Effector memory CD4-positive, alpha-beta T cell (primary cell): ENCODE measurements at regions not wholly inside any gene's neighbourhood (a gene's known extent, or its start where the extent isn't known, plus 50 kb on each side); places are given as distances from the start of the nearest gene placed in this dataset.
"Not testable (repeated sequence)": the region's sequence is repeated elsewhere in the genome, so short reads cannot be mapped to it uniquely, and the experiment has no call there.

ENCODE experiments used
- DNase-seq, 3 donors: peaks; one replicate each; pipeline ENCODE4 v3.0.0-alpha.2; 2020
- H3K27ac ChIP-seq: 2 replicates; pipeline ENCODE4 v1.7.0; 2013; ENCODE audit warnings: mild to moderate bottlenecking, low read length, moderate library complexity; ENCODE audit not compliant: insufficient read depth, poor library complexity, severe bottlenecking
- H3K27me3 ChIP-seq: replicated peaks from 2 replicates; pipeline ENCODE4 v1.7.0; 2013; ENCODE audit warnings: mild to moderate bottlenecking, low read length; ENCODE audit not compliant: insufficient read depth, control insufficient read depth, poor library complexity, severe bottlenecking
- H3K36me3 ChIP-seq: 2 replicates; pipeline ENCODE4 v1.7.0; 2013; ENCODE audit warnings: mild to moderate bottlenecking, low read length, moderate library complexity; ENCODE audit not compliant: control insufficient read depth, insufficient read depth
- H3K4me1 ChIP-seq: 2 replicates; pipeline ENCODE4 v1.7.0; 2013; ENCODE audit warnings: low read length, mild to moderate bottlenecking; ENCODE audit not compliant: control insufficient read depth, insufficient read depth, poor library complexity, severe bottlenecking
- H3K4me3 ChIP-seq: 2 replicates; pipeline ENCODE4 v1.7.0; 2013; ENCODE audit warnings: low read length, low read depth, mild to moderate bottlenecking; ENCODE audit not compliant: insufficient read depth, poor library complexity, severe bottlenecking
- H3K9me3 ChIP-seq: 2 replicates; pipeline ENCODE4 v1.7.0; 2013; ENCODE audit warnings: mild to moderate bottlenecking, low read length, moderate library complexity; ENCODE audit not compliant: control insufficient read depth

- not testable (repeated sequence) for H3K27ac ChIP-seq, H3K4me3 ChIP-seq, H3K9me3 ChIP-seq, H3K27me3 ChIP-seq, H3K4me1 ChIP-seq, H3K36me3 ChIP-seq, DNase-seq
Measured at GRCh38 chr4:67412153-67412712, 133.1 kb downstream of the CENPC start.

DNA sequence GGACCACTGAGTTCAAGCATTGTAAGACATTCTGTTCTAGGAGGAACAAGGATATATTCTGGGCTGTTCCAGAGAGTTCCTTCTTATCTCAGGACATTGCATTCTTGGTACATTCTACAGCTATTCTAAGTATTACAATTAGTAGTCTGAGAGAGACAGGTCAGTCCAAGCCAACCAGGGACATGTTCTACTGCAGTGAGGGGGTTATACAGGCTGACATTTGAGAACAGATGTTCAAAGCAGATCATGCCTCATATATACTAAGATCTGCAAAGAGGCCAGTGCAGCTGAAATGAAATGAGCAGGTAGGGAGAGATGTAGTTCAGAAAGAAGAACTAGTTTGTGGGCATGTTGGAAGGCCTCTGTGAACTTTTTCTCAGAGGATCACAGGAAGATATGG is 142.0 kb downstream of the CENPC start:
- Histone ChIP-seq H3K4me1 (no peaks in the 10 kb centered on the region), H3K36me3 (no peaks in the 10 kb centered on the region), H3K27ac (no peak overlapping the region), H3K9me3 (no peaks in the 10 kb centered on the region), H3K27me3 (no peaks in the 10 kb centered on the region), H3K4me3 (no peak overlapping the region)
- DNase-seq: no peak

GRCh38 chr4:67401902-67402301 is 143.4 kb downstream of the CENPC start:
- no peaks in the 10 kb centered on the region for H3K36me3 ChIP-seq
- no peaks in the 10 kb centered on the region for H3K4me1 ChIP-seq
- no peak overlapping the region for H3K4me3 ChIP-seq
- DNase-seq: no peak
- no peaks in the 10 kb centered on the region for H3K27me3 ChIP-seq
- H3K27ac ChIP-seq: no peak overlapping the region
- no peaks in the 10 kb centered on the region for H3K9me3 ChIP-seq

DNA sequence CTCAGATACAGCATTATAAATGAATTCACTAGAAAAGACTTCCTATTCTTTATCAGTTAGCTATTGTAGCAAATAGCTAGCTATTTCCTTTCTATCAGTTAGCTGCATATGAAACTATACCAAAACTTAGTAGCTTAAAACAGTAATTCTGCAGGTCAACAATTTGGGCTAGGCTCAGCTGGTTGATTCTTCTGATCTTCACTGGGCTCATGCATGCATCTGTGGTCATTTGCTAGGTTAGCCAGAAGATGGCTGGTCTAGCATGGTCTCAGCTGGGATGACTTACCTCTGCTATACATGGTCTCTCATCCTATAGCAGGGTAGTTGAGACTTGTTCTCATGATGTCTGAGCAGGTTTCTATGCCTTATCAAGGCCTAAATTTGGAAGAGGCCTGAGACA is 147.4 kb downstream of the CENPC start:
- no peaks in the 10 kb centered on the region for H3K36me3 ChIP-seq
- H3K4me1 ChIP-seq: no peaks in the 10 kb centered on the region
- H3K27ac ChIP-seq: no peak overlapping the region
- no peak overlapping the region for H3K4me3 ChIP-seq
- no peak for DNase-seq
- no peaks in the 10 kb centered on the region for H3K9me3 ChIP-seq
- no peaks in the 10 kb centered on the region for H3K27me3 ChIP-seq

- no peaks in the 10 kb centered on the region for H3K4me1 ChIP-seq
- H3K4me3 ChIP-seq: no peak overlapping the region
- H3K27me3 ChIP-seq: no peaks in the 10 kb centered on the region
- no peak for DNase-seq
- H3K36me3 ChIP-seq: no peaks in the 10 kb centered on the region
- H3K27ac ChIP-seq: no peak overlapping the region
- H3K9me3 ChIP-seq: no peaks in the 10 kb centered on the region
Measured at GRCh38 chr4:67397031-67397430, 148.3 kb downstream of the CENPC start.

GRCh38 chr4:67396008-67396407 is 149.3 kb downstream of the CENPC start:
- no peak for DNase-seq
- Histone ChIP-seq H3K4me1 (no peaks in the 10 kb centered on the region), H3K36me3 (no peaks in the 10 kb centered on the region), H3K4me3 (no peak overlapping the region), H3K27me3 (no peaks in the 10 kb centered on the region), H3K9me3 (no peaks in the 10 kb centered on the region), H3K27ac (no peak overlapping the region)

- H3K9me3 ChIP-seq: no peaks in the 10 kb centered on the region
- DNase-seq: no peak
- no peak overlapping the region for H3K27ac ChIP-seq
- no peaks in the 10 kb centered on the region for H3K27me3 ChIP-seq
- no peaks in the 10 kb centered on the region for H3K4me1 ChIP-seq
- no peaks in the 10 kb centered on the region for H3K36me3 ChIP-seq
- no peak overlapping the region for H3K4me3 ChIP-seq
Measured at GRCh38 chr4:67394879-67395278, 150.4 kb downstream of the CENPC start.

DNA sequence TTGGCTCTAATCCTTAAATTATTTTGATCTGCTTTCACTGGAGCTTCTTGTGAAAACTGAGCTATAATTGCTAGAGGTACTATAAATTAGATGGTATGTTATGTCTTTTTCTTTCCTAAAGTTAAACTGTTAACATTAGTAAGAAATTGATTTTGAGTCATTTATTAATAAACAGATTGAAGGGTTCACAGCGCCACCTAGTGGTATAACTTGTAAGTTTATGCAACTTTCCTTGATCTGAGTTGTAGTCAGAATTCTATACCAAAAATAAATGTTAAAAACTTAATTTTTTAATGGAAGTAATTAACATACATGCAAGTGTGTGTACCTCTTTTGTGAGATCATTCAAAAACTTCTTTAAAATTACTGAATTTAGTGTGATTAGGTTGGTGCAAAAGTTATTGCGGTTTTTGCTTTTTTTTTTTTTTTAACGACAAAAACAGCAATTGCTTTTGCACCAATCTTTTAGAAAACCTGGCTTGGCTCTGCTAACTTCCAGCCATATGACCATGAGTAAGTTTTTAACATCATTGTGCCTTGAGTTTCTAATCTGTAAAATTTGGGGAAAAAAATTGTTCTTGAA is 151.5 kb downstream of the CENPC start:
- no peak for DNase-seq
- Histone ChIP-seq H3K4me1 (no peaks in the 10 kb centered on the region), H3K36me3 (no peaks in the 10 kb centered on the region), H3K27ac (no peak overlapping the region), H3K27me3 (no peaks in the 10 kb centered on the region), H3K9me3 (no peaks in the 10 kb centered on the region), H3K4me3 (no peak overlapping the region)

DNA sequence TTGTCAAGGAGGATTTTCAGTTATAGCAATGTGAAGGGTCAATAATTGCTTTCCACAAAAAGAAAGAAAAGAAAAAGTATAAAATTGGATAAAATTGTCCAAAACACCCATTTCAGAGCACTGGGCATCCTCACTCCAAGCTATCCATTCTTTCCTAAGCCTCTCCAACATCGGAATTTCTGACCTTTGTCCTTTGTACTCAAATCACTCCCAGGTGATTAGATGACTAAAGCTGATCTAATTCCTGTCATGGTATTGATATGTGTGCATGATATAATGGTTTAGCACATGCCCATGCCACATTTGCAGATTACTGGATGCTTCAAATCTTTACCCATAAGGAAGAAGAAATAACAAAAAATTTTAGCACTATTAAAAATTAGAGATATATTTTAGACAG is 152.3 kb downstream of the CENPC start:
- H3K4me1 ChIP-seq: no peaks in the 10 kb centered on the region
- H3K9me3 ChIP-seq: no peaks in the 10 kb centered on the region
- H3K36me3 ChIP-seq: no peaks in the 10 kb centered on the region
- no peak overlapping the region for H3K4me3 ChIP-seq
- DNase-seq: no peak
- no peaks in the 10 kb centered on the region for H3K27me3 ChIP-seq
- no peak overlapping the region for H3K27ac ChIP-seq

GRCh38 chr4:67381406-67381804 is 163.9 kb downstream of the CENPC start:
- not testable (repeated sequence) for H3K4me3 ChIP-seq, H3K36me3 ChIP-seq, DNase-seq, H3K4me1 ChIP-seq, H3K9me3 ChIP-seq, H3K27me3 ChIP-seq, H3K27ac ChIP-seq
